Liver (tissue), 8 donors: ENCODE measurements at regions not wholly inside any gene's neighbourhood (a gene's known extent, or its start where the extent isn't known, plus 50 kb on each side); places are given as distances from the start of the nearest gene placed in this dataset.

ENCODE experiments used
- DNase-seq: peaks from one replicate; pipeline ENCODE4 v3.0.0-alpha.2; 2017; ENCODE audit warnings: low spot score
- H3K27ac ChIP-seq, 2 donors: one replicate each; pipeline ENCODE4 v1.7.0; 2013; ENCODE audit warnings: inconsistent platforms in 2 of 2, low read length in 2 of 2, control low read depth in 1 of 2, low read depth in 1 of 2, mild to moderate bottlenecking in 1 of 2
- H3K27me3 ChIP-seq, 4 donors: one replicate each; pipeline versions ENCODE4 v1.6.1 to v1.7.0; 2013; ENCODE audit warnings: low read length in 3 of 4, inconsistent platforms in 1 of 4, mild to moderate bottlenecking in 1 of 4, moderate library complexity in 1 of 4; ENCODE audit not compliant: control insufficient read depth in 4 of 4, insufficient read depth in 4 of 4
- H3K36me3 ChIP-seq, 4 donors: one replicate each; pipeline versions ENCODE4 v1.6.1 to v1.7.0; 2013; ENCODE audit warnings: low read length in 3 of 4, mild to moderate bottlenecking in 3 of 4, low read depth in 1 of 4, moderate library complexity in 1 of 4; ENCODE audit not compliant: control insufficient read depth in 4 of 4, insufficient read depth in 3 of 4
- H3K4me1 ChIP-seq, 4 donors: one replicate each; pipeline versions ENCODE4 v1.6.1 to v1.7.0; 2013; ENCODE audit warnings: low read length in 3 of 4, mild to moderate bottlenecking in 3 of 4, moderate library complexity in 1 of 4; ENCODE audit not compliant: control insufficient read depth in 4 of 4, insufficient read depth in 4 of 4
- H3K4me3 ChIP-seq, 3 donors: one replicate each; pipeline versions ENCODE4 v1.6.1 to v1.7.0; 2013; ENCODE audit warnings: low read length in 3 of 3, control low read depth in 1 of 3, low read depth in 1 of 3, mild to moderate bottlenecking in 1 of 3
- H3K9ac ChIP-seq, 2 donors: one replicate each; pipeline ENCODE4 v1.7.0; 2013; ENCODE audit warnings: low read length in 2 of 2, mild to moderate bottlenecking in 2 of 2, moderate library complexity in 2 of 2, control low read depth in 1 of 2, low read depth in 1 of 2
- H3K9me3 ChIP-seq, 4 donors: one replicate each; pipeline versions ENCODE4 v1.6.1 to v1.7.0; 2013; ENCODE audit warnings: low read length in 3 of 4; ENCODE audit not compliant: control insufficient read depth in 4 of 4
- EGR1 ChIP-seq, 2 donors: IDR thresholded peaks; 2 replicates each; pipeline ENCODE4 v1.6.1; 2016 to 2018; ENCODE audit warnings: antibody characterized with exemption in 2 of 2, low read depth in 2 of 2
- FOXA1 ChIP-seq: IDR thresholded peaks from 2 replicates; pipeline ENCODE4 v1.6.1; 2016; ENCODE audit warnings: antibody characterized with exemption
- FOXA2 ChIP-seq: IDR thresholded peaks from 2 replicates; pipeline ENCODE4 v1.6.1; 2016; ENCODE audit warnings: antibody characterized with exemption
- GABPA ChIP-seq, 2 donors: IDR thresholded peaks in 1 of 2; conservative IDR thresholded peaks in 1 of 2; 2 replicates each; pipeline ENCODE4 v1.6.1; 2016; ENCODE audit warnings: antibody characterized with exemption in 2 of 2, mild to moderate bottlenecking in 1 of 2, moderate library complexity in 1 of 2
- HNF4A ChIP-seq, 2 donors: conservative IDR thresholded peaks; 2 replicates each; pipeline ENCODE4 v1.6.1; 2016; ENCODE audit warnings: antibody characterized with exemption in 2 of 2, mild to moderate bottlenecking in 2 of 2
- HNF4G ChIP-seq: IDR thresholded peaks from 2 replicates; pipeline ENCODE4 v1.6.1; 2016; ENCODE audit warnings: antibody characterized with exemption
- JUND ChIP-seq, 2 donors: IDR thresholded peaks; 2 replicates each; pipeline ENCODE4 v1.6.1; 2016; ENCODE audit warnings: antibody characterized with exemption in 2 of 2
- NR2F2 ChIP-seq: IDR thresholded peaks from 2 replicates; pipeline ENCODE4 v1.6.1; 2016; ENCODE audit warnings: antibody characterized with exemption
- RXRA ChIP-seq, 2 donors: IDR thresholded peaks; 2 replicates each; pipeline ENCODE4 v1.6.1; 2017 to 2018; ENCODE audit warnings: antibody characterized with exemption in 2 of 2, mild to moderate bottlenecking in 1 of 2
- SP1 ChIP-seq: IDR thresholded peaks from 2 replicates; pipeline ENCODE4 v1.6.1; 2018; ENCODE audit warnings: antibody characterized with exemption, mild to moderate bottlenecking
- TAF1 ChIP-seq: conservative IDR thresholded peaks from 2 replicates; pipeline ENCODE4 v1.6.1; 2016; ENCODE audit warnings: antibody characterized with exemption, mild to moderate bottlenecking
- YY1 ChIP-seq: IDR thresholded peaks from 2 replicates; pipeline ENCODE4 v1.6.1; 2016; ENCODE audit warnings: antibody characterized with exemption, mild to moderate bottlenecking
- ZBTB33 ChIP-seq: IDR thresholded peaks from 2 replicates; pipeline ENCODE4 v1.6.1; 2016; ENCODE audit warnings: antibody characterized with exemption
- WGBS: extraction: QIAGEN DNeasy Blood & Tissue Kit; methylation state at CpG from one replicate; pipeline ENCODE4 v1.1.7; 2013; 5-methylcytosine and 5-hydroxymethylcytosine counted together
- TF ChIP-seq, protein P1 (sequence below): IDR thresholded peaks from 2 replicates; pipeline ENCODE4 v1.6.1; 2016; ENCODE audit warnings: antibody characterized with exemption
- TF ChIP-seq, protein P2 (sequence below): IDR thresholded peaks from 2 replicates; pipeline ENCODE4 v1.6.1; 2016; ENCODE audit warnings: antibody characterized with exemption
- TF ChIP-seq, protein P3 (sequence below): fragments of 150-350 bp; IDR thresholded peaks from 2 replicates; pipeline ENCODE4 v1.5.1; 2017; ENCODE audit warnings: improper control_type of control experiment, low read depth, low read length; ENCODE audit not compliant: missing input control
- donor health status: healthy.
- donor health status: healthy.
- donor health status: healthy.
- donor health status: healthy.
- donor health status: healthy.

- H3K4me3 ChIP-seq: no peak overlapping the region
- H3K27ac ChIP-seq: no peak overlapping the region
- no peak for DNase-seq
- H3K27me3 ChIP-seq: no peaks in the 10 kb centered on the region
- no peak for TF ChIP-seq FOXA1
- no peak for TF ChIP-seq SP1
- TF ChIP-seq YY1: no peak
- TF ChIP-seq ZBTB33: no peak
- TF ChIP-seq, protein P1, sequence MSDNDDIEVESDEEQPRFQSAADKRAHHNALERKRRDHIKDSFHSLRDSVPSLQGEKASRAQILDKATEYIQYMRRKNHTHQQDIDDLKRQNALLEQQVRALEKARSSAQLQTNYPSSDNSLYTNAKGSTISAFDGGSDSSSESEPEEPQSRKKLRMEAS: no peak
- no peak for TF ChIP-seq TAF1
- TF ChIP-seq, protein P2, sequence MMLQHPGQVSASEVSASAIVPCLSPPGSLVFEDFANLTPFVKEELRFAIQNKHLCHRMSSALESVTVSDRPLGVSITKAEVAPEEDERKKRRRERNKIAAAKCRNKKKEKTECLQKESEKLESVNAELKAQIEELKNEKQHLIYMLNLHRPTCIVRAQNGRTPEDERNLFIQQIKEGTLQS: no peak
- no peak for TF ChIP-seq GABPA (IDR thresholded peaks at IDR 0.05 in 1 of 2, conservative IDR thresholded peaks at IDR 0.05 in 1 of 2)
- TF ChIP-seq HNF4G: no peak
- no peak for TF ChIP-seq EGR1 (IDR thresholded peaks at IDR 0.05; ENCODE audit: low read depth in 2 of 2)
- no peak for TF ChIP-seq JUND (IDR thresholded peaks at IDR 0.05)
- TF ChIP-seq, protein P3, sequence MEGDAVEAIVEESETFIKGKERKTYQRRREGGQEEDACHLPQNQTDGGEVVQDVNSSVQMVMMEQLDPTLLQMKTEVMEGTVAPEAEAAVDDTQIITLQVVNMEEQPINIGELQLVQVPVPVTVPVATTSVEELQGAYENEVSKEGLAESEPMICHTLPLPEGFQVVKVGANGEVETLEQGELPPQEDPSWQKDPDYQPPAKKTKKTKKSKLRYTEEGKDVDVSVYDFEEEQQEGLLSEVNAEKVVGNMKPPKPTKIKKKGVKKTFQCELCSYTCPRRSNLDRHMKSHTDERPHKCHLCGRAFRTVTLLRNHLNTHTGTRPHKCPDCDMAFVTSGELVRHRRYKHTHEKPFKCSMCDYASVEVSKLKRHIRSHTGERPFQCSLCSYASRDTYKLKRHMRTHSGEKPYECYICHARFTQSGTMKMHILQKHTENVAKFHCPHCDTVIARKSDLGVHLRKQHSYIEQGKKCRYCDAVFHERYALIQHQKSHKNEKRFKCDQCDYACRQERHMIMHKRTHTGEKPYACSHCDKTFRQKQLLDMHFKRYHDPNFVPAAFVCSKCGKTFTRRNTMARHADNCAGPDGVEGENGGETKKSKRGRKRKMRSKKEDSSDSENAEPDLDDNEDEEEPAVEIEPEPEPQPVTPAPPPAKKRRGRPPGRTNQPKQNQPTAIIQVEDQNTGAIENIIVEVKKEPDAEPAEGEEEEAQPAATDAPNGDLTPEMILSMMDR: no peak
- TF ChIP-seq RXRA (IDR thresholded peaks at IDR 0.05): no peak
- TF ChIP-seq NR2F2: no peak
- TF ChIP-seq HNF4A (conservative IDR thresholded peaks at IDR 0.05): no peak
- TF ChIP-seq FOXA2: no peak
- WGBS: 48% methylated on average over 1 of the region's 1 CpG
- H3K4me1 ChIP-seq: no peaks in the 10 kb centered on the region
- no peaks in the 10 kb centered on the region for H3K36me3 ChIP-seq
- no peaks in the 10 kb centered on the region for H3K9me3 ChIP-seq
- no peak overlapping the region for H3K9ac ChIP-seq
These were observed 281.0 kb upstream of the EYS start for GRCh38 chr6:65988006-65988405.

GRCh38 chr6:65984089-65984488 is 277.1 kb upstream of the EYS start:
- H3K4me3 ChIP-seq: no peak overlapping the region
- H3K4me1 ChIP-seq: no peaks in the 10 kb centered on the region
- 79% methylated on average over 2 of the region's 2 CpGs for WGBS
- TF ChIP-seq, protein P1: no peak
- TF ChIP-seq HNF4G (no peak), HNF4A (conservative IDR thresholded peaks at IDR 0.05) (no peak), JUND (IDR thresholded peaks at IDR 0.05) (no peak), TAF1 (no peak), FOXA2 (no peak)
- no peaks in the 10 kb centered on the region for H3K9me3 ChIP-seq
- H3K27ac ChIP-seq: no peak overlapping the region
- H3K27me3 ChIP-seq: no peaks in the 10 kb centered on the region
- no peaks in the 10 kb centered on the region for H3K36me3 ChIP-seq
- H3K9ac ChIP-seq: no peak overlapping the region
- DNase-seq: no peak
